SK-N-SH (cell line): ENCODE measurements at regions not wholly inside any gene's neighbourhood (a gene's known extent, or its start where the extent isn't known, plus 50 kb on each side); places are given as distances from the start of the nearest gene placed in this dataset.

ENCODE experiments used
- FOXM1 ChIP-seq: IDR thresholded peaks from 2 replicates; pipeline ENCODE4 v1.4.0; 2012; ENCODE audit warnings: low read depth, mild to moderate bottlenecking
- GABPA ChIP-seq: IDR thresholded peaks from 2 replicates; pipeline ENCODE4 v1.4.0; 2012; ENCODE audit warnings: low read depth, mild to moderate bottlenecking
- GATA2 ChIP-seq: sonication (generic); formaldehyde crosslinking; IDR thresholded peaks from 2 replicates; pipeline ENCODE4 v1.5.0; 2020; ENCODE audit warnings: mild to moderate bottlenecking, missing genetic modification reagents
- NFIC ChIP-seq: IDR thresholded peaks from 2 replicates; pipeline ENCODE4 v1.4.0; 2012; ENCODE audit warnings: borderline replicate concordance
- TF ChIP-seq, protein P1 (sequence below): IDR thresholded peaks from 2 replicates; pipeline ENCODE4 v1.4.0; 2012; ENCODE audit warnings: low read depth, borderline replicate concordance
- TF ChIP-seq, protein P2 (sequence below): fragments of 200-600 bp; sonication (generic); IDR thresholded peaks from 2 replicates; pipeline ENCODE4 v1.6.1; 2017; ENCODE audit warnings: antibody characterized with exemption, mild to moderate bottlenecking, moderate library complexity
- TF ChIP-seq, protein P3 (sequence below): IDR thresholded peaks from 2 replicates; pipeline ENCODE4 v1.6.1; 2012; ENCODE audit warnings: mild to moderate bottlenecking, low read depth, low read length, moderate library complexity

DNA sequence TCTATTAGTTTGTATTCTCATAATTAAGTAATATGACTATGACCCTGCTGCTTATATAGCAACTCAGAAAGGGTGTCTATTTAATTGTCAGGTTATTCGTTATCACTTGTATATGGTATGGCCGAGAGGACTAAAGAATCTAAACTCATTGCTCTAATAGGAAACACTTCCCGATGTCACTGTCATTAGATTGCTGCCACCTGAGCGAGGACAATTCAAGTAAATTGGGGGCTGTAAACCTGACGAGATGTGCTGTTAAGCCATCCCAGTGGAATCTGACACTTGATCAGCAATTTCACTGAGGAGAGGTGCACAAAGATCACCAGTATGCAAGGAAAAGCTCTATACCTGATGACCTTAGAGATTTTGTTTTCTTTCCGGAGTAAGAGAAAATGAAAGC is 1319.3 kb downstream of the MAT2B start:
- TF ChIP-seq, protein P1, sequence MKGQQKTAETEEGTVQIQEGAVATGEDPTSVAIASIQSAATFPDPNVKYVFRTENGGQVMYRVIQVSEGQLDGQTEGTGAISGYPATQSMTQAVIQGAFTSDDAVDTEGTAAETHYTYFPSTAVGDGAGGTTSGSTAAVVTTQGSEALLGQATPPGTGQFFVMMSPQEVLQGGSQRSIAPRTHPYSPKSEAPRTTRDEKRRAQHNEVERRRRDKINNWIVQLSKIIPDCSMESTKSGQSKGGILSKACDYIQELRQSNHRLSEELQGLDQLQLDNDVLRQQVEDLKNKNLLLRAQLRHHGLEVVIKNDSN, result no peak
- TF ChIP-seq, protein P2, sequence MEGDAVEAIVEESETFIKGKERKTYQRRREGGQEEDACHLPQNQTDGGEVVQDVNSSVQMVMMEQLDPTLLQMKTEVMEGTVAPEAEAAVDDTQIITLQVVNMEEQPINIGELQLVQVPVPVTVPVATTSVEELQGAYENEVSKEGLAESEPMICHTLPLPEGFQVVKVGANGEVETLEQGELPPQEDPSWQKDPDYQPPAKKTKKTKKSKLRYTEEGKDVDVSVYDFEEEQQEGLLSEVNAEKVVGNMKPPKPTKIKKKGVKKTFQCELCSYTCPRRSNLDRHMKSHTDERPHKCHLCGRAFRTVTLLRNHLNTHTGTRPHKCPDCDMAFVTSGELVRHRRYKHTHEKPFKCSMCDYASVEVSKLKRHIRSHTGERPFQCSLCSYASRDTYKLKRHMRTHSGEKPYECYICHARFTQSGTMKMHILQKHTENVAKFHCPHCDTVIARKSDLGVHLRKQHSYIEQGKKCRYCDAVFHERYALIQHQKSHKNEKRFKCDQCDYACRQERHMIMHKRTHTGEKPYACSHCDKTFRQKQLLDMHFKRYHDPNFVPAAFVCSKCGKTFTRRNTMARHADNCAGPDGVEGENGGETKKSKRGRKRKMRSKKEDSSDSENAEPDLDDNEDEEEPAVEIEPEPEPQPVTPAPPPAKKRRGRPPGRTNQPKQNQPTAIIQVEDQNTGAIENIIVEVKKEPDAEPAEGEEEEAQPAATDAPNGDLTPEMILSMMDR, result no peak
- TF ChIP-seq FOXM1 (no peak), GABPA (no peak), NFIC (no peak), GATA2 (no peak)
- TF ChIP-seq, protein P3, sequence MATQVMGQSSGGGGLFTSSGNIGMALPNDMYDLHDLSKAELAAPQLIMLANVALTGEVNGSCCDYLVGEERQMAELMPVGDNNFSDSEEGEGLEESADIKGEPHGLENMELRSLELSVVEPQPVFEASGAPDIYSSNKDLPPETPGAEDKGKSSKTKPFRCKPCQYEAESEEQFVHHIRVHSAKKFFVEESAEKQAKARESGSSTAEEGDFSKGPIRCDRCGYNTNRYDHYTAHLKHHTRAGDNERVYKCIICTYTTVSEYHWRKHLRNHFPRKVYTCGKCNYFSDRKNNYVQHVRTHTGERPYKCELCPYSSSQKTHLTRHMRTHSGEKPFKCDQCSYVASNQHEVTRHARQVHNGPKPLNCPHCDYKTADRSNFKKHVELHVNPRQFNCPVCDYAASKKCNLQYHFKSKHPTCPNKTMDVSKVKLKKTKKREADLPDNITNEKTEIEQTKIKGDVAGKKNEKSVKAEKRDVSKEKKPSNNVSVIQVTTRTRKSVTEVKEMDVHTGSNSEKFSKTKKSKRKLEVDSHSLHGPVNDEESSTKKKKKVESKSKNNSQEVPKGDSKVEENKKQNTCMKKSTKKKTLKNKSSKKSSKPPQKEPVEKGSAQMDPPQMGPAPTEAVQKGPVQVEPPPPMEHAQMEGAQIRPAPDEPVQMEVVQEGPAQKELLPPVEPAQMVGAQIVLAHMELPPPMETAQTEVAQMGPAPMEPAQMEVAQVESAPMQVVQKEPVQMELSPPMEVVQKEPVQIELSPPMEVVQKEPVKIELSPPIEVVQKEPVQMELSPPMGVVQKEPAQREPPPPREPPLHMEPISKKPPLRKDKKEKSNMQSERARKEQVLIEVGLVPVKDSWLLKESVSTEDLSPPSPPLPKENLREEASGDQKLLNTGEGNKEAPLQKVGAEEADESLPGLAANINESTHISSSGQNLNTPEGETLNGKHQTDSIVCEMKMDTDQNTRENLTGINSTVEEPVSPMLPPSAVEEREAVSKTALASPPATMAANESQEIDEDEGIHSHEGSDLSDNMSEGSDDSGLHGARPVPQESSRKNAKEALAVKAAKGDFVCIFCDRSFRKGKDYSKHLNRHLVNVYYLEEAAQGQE, result no peak
